HG02678 (cell line): ENCODE measurements at regions not wholly inside any gene's neighbourhood (a gene's known extent, or its start where the extent isn't known, plus 50 kb on each side); places are given as distances from the start of the nearest gene placed in this dataset.
"Not testable (repeated sequence)": the region's sequence is repeated elsewhere in the genome, so short reads cannot be mapped to it uniquely, and the experiment has no call there.

Experiments used
- ATAC-seq: cut with Tn5 transposase; IDR thresholded peaks from one replicate; pipeline ENCODE4 v1.9.1; 2021; ENCODE audit warnings: mild to moderate bottlenecking, moderate library complexity; ENCODE audit not compliant: unreplicated experiment

DNA sequence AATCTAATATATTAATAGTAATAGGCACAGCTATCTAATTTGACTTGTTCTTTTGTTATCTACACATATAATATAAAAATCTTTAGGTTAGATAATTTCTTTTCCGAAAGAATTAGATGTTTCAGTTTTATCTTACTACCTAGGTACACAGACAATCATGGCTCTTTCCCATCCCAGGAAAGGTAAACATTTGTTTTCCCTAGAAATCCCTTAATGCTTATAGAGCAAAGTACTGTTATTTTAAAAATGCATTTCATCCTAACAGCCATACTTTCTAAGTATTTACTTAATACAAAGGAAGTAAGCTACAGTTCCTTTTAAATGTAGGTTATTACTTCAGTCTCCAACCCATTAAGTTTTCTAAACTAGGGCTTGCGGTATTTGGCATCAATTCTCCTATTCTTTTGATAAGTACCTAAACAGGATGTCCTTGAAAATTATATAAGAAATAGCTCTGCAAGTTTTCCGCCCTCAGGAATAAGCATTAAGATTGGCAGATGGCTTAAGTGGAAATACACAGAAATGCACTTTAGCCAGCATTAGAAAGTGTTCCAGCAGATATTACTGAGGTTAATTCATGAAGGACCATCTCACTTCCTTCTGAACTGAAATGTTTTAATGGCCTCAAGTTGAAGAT, 616.2 kb upstream of the SPRY2 start:
- no peak for ATAC-seq

- ATAC-seq, result no peak
Measured at GRCh38 chr13:80955501-80955900, 614.6 kb upstream of the SPRY2 start.

DNA sequence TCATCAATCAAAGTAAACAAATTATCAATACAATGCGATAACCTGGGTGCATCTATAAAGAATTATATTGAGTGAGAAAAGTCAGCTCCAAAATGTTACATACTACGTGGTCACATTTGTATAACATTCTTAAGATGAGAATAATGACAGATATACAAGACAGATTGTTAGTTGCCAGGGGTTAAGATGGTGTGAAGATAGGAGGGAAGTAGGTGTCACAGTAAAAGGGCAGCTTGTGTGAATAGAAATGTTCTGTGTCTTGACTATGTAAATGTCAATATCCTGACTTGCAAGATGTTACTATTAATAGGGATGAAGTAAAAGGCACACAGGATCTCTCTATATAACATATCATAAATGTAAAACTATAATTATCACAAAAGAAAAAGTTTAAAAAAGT, 611.2 kb upstream of the SPRY2 start:
- no peak for ATAC-seq

- ATAC-seq, result no peak
Measured at GRCh38 chr13:80946008-80946802, 605.3 kb upstream of the SPRY2 start.

GRCh38 chr13:80945328-80945727, 604.4 kb upstream of the SPRY2 start:
- no peak for ATAC-seq

GRCh38 chr13:80939581-80939980, 598.7 kb upstream of the SPRY2 start:
- ATAC-seq, result no peak

DNA sequence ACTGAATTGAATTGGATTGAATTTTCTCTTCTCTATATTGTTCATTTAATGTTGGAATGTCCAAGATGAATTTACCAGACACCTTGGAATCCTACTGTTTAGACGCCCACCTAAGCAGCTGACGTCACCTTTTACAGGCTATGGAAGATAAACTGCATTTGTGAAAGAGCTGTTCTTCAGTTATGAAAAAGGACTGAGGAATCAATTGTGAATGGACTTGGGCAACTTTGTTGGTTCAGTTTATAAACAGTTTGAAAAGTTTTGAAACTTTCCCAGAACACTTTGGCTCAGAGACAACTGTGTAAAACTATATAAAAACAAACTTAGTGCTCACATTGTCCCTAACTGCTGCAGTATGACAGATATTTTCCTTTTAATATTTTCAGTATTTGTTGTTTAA, 590.8 kb upstream of the SPRY2 start:
- ATAC-seq, result no peak

DNA sequence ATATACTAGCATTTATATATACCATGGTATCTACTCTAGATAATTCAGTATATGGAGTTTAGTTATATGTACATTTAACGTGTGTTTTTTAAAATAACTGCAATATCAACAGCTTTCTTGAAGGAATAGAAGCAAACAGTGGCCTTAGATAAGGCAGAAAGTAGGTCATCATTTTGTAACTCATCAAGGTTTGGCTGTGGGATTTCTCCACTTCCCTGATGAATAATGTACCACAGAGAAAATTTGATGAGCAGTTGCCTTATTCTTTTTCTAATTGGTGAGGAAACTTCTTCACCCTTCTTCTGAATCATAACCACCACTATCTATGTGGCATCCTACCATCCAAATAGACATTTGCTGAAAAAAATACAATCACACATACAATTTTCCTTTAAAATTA, 590.2 kb upstream of the SPRY2 start:
- ATAC-seq, result no peak

DNA sequence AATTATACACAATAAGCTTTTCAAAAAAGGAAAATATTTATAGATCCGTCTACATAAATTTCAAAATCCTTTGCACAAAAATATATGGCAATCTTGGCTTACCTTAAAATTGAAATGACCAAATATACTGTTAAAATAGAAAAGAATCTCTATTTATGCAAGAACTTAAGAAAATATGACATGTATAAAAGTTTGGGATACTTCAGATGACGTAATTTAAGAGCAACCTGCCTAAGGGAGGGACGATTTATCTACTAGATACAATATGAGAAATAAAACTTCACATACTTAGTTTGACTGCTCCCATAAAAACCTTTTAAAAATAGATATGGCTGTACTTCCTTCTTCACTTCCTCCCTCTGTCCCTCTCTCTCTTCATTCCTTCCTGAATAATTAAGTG, 587.3 kb upstream of the SPRY2 start:
- ATAC-seq, result no peak

- ATAC-seq, result not testable (repeated sequence)
Measured at GRCh38 chr13:80926024-80926423, 585.1 kb upstream of the SPRY2 start.

- ATAC-seq, result no peak
Measured at GRCh38 chr13:80924596-80924995, 583.7 kb upstream of the SPRY2 start.

- no peak for ATAC-seq
Measured at GRCh38 chr13:80923907-80924306, 583.0 kb upstream of the SPRY2 start.

GRCh38 chr13:80921971-80922370, 581.0 kb upstream of the SPRY2 start:
- ATAC-seq, result no peak

DNA sequence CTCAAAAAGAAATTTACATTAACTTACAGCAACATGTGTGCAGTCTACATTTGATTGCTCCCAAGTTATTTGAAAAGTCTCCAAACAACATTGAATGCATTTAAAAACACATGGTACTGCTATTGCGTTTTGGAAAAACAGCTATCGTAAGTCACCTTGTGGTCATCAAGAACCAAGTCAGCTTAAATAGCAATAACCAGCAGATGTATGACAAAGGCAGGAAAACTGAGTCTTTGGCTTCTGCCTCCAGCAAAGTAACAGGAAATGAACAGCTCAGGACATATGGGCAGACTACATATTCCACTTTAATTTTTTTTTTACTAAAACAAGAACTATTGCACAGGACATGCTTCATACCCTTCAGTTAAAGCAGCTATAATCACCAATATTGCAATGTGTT, 580.6 kb upstream of the SPRY2 start:
- no peak for ATAC-seq

- ATAC-seq, result no peak
Measured at GRCh38 chr13:80906860-80907259, 565.9 kb upstream of the SPRY2 start.

- ATAC-seq, result no peak
Measured at GRCh38 chr13:80904386-80904785, 563.5 kb upstream of the SPRY2 start.

- no peak for ATAC-seq
Measured at GRCh38 chr13:80903911-80904310, 563.0 kb upstream of the SPRY2 start.

DNA sequence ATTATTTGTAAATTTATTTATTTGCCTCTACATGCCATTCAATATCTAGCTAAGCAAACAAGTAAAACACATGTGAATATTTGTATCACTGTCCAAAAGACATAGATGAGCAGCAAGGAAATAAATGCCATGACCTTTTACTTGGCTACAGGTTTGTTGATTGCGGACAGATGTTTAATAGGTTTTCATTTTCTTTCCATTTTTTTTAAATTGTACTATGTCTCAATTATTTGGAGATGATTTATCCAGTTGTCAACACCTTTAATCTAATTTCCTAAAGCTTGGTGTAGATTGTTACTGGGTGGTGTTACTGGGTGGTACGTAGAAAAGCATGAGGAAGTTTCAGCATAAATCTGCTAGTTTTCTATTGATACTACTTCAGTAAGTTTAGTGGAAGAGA, 560.6 kb upstream of the SPRY2 start:
- ATAC-seq, result no peak

GRCh38 chr13:80901111-80901510, 560.2 kb upstream of the SPRY2 start:
- no peak for ATAC-seq

GRCh38 chr13:80900561-80900960, 559.6 kb upstream of the SPRY2 start:
- ATAC-seq, result no peak

- ATAC-seq, result not testable (repeated sequence)
Measured at GRCh38 chr13:80897641-80898040, 556.7 kb upstream of the SPRY2 start.

- no peak for ATAC-seq
Measured at GRCh38 chr13:80894917-80895316, 554.0 kb upstream of the SPRY2 start.

DNA sequence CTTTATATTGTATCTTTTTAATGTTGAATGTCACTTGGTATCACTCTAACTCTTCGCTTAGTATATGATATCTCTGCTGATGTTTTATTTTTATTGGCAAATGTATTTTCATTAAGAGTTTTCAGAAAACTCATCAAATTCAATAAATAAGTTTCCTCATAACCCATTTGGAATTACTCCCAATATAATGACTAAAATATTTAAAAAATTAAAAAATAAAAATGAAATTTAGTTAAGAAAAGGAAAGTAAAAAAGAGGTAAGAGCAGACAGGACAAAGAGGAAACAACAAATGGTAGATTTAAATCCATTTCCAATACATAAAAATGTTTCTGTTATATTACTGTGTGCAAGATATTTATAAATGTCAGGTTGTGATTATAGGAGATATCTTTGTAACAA, 548.9 kb upstream of the SPRY2 start:
- ATAC-seq, result no peak
